NB4 (cell line): ENCODE measurements at regions not wholly inside any gene's neighbourhood (a gene's known extent, or its start where the extent isn't known, plus 50 kb on each side); places are given as distances from the start of the nearest gene placed in this dataset.

ENCODE experiments used
- CTCF ChIP-seq: IDR thresholded peaks from one replicate; pipeline ENCODE4 v1.5.1; 2012; ENCODE audit warnings: low read depth, low read length
- MAX ChIP-seq: IDR thresholded peaks from 2 replicates; pipeline ENCODE4 v1.6.1; 2011; ENCODE audit warnings: low read depth, low read length
- MYC ChIP-seq: IDR thresholded peaks from 2 replicates; pipeline ENCODE4 v1.6.1; 2011; ENCODE audit warnings: low read depth, low read length
- POLR2A ChIP-seq: IDR thresholded peaks from 2 replicates; pipeline ENCODE4 v1.6.1; 2011; ENCODE audit warnings: mild to moderate bottlenecking; ENCODE audit not compliant: insufficient read length; ENCODE audit errors: extremely low read depth

- TF ChIP-seq CTCF (no peak), POLR2A (no peak), MAX (no peak), MYC (no peak)
These were observed 84.1 kb upstream of the CXCL12 start for GRCh38 chr10:44468965-44469364.
